B cell (primary cell): ENCODE measurements at regions not wholly inside any gene's neighbourhood (a gene's known extent, or its start where the extent isn't known, plus 50 kb on each side); places are given as distances from the start of the nearest gene placed in this dataset.

Experiments used
- ATAC-seq: fragments of 200-7000 bp; cut with Tn5 transposase; one replicate; pipeline ENCODE4 v1.10.0; 2021; ENCODE audit warnings: low read depth, mild to moderate bottlenecking, moderate number of reproducible peaks, moderate library complexity
- CTCF ChIA-PET: fragments of 350-600 bp; sonication (Branson Sonifier 250); formaldehyde crosslinking; loops from one replicate; lab custom pipeline; 2021; ENCODE audit warnings: antibody characterized with exemption, inconsistent platforms; lab: Charles Lee
- POLR2A ChIA-PET: fragments of 350-600 bp; sonication (Branson Sonifier 250); formaldehyde crosslinking; loops from one replicate; lab custom pipeline; 2021; ENCODE audit warnings: antibody characterized with exemption; lab: Charles Lee
- DNase-seq: peaks from one replicate; pipeline ENCODE4 v3.0.0; 2013
- H2AFZ ChIP-seq: 2 replicates; pipeline ENCODE4 v1.6.1; 2012; ENCODE audit warnings: mild to moderate bottlenecking, low read depth, low read length; ENCODE audit not compliant: insufficient read depth, poor library complexity, severe bottlenecking
- H3K27ac ChIP-seq, 2 donors: 1 replicate in 1 of 2; 2 replicates in 1 of 2; pipeline ENCODE4 v1.5.1; 2012 to 2013; ENCODE audit warnings: low read length in 2 of 2, mild to moderate bottlenecking in 2 of 2, moderate library complexity in 1 of 2
- H3K27me3 ChIP-seq, 4 experiments: fragments of 200-600 bp in 1 of 4; sonication (generic) in 1 of 4; replicated peaks in 1 of 4; 1 replicate in 2 of 4; 2 replicates in 2 of 4; pipeline versions ENCODE4 v1.6.1 to v1.7.0; 2013 to 2016; ENCODE audit warnings: low read length in 3 of 4, mild to moderate bottlenecking in 2 of 4, mixed read lengths in 1 of 4, moderate library complexity in 1 of 4; ENCODE audit not compliant: insufficient read depth in 4 of 4, control insufficient read depth in 3 of 4; ENCODE audit errors: control extremely low read depth in 1 of 4
- H3K36me3 ChIP-seq, 2 experiments: replicated peaks in 1 of 2; 1 replicate in 1 of 2; 2 replicates in 1 of 2; pipeline versions ENCODE4 v1.6.1 to v1.7.1; 2013; ENCODE audit warnings: low read length in 1 of 2; ENCODE audit not compliant: insufficient read depth in 2 of 2, control insufficient read depth in 1 of 2; ENCODE audit errors: control extremely low read depth in 1 of 2, extremely low read depth in 1 of 2
- H3K4me1 ChIP-seq, 2 donors: fragments of 200-600 bp in 1 of 2; sonication (generic) in 1 of 2; 1 replicate in 1 of 2; 2 replicates in 1 of 2; pipeline versions ENCODE4 v1.5.1 to v1.6.1; 2013 to 2017; ENCODE audit warnings: low read length in 2 of 2; ENCODE audit not compliant: control insufficient read depth in 2 of 2, insufficient read depth in 2 of 2
- H3K4me2 ChIP-seq: replicated peaks from 2 replicates; pipeline ENCODE3; 2012; ENCODE audit warnings: mild to moderate bottlenecking, low read depth, low read length; ENCODE audit not compliant: poor library complexity, severe bottlenecking
- H3K4me3 ChIP-seq, 5 experiments: fragments of 200-600 bp in 1 of 5; sonication (generic) in 1 of 5; 1 replicate in 3 of 5; 2 replicates in 2 of 5; pipeline versions ENCODE4 v1.5.1 to v1.7.0; 2011 to 2016; ENCODE audit warnings: low read length in 4 of 5, mild to moderate bottlenecking in 4 of 5, low read depth in 2 of 5, control low read depth in 1 of 5, moderate library complexity in 1 of 5; ENCODE audit not compliant: insufficient read depth in 1 of 5; ENCODE audit errors: control extremely low read depth in 1 of 5, extremely low read depth in 1 of 5
- H3K79me2 ChIP-seq: fragments of 200-600 bp; sonication (generic); one replicate; pipeline ENCODE4 v1.6.0; 2016; ENCODE audit warnings: low read length; ENCODE audit not compliant: control insufficient read depth, insufficient read depth
- H3K9ac ChIP-seq: fragments of 200-600 bp; sonication (generic); 2 replicates; pipeline ENCODE4 v1.6.1; 2017; ENCODE audit warnings: mild to moderate bottlenecking, low read length, moderate library complexity
- H3K9me3 ChIP-seq, 3 donors: one replicate each; pipeline versions ENCODE4 v1.6.1 to v1.7.1; 2013; ENCODE audit warnings: low read length in 2 of 3; ENCODE audit not compliant: control insufficient read depth in 2 of 3, insufficient read depth in 1 of 3; ENCODE audit errors: control extremely low read depth in 1 of 3
- H4K20me1 ChIP-seq: 2 replicates; pipeline ENCODE4 v1.6.0; 2012; ENCODE audit warnings: mild to moderate bottlenecking, low read length; ENCODE audit not compliant: insufficient read depth, control insufficient read depth, poor library complexity, severe bottlenecking
- H3K27ac Mint-ChIP-seq: one replicate; pipeline ENCODE4 v1.8.0; 2021; ENCODE audit warnings: mixed read lengths
- H3K27me3 Mint-ChIP-seq: one replicate; pipeline ENCODE4 v1.8.0; 2021; ENCODE audit warnings: mixed read lengths
- H3K4me1 Mint-ChIP-seq: one replicate; pipeline ENCODE4 v1.8.0; 2021; ENCODE audit warnings: mixed read lengths
- H3K4me3 Mint-ChIP-seq: one replicate; pipeline ENCODE4 v1.8.0; 2021; ENCODE audit warnings: mixed read lengths
- H3K9me3 Mint-ChIP-seq: one replicate; pipeline ENCODE4 v1.8.0; 2022; ENCODE audit warnings: mixed read lengths; ENCODE audit not compliant: insufficient read depth
- CTCF ChIP-seq: fragments of 200-600 bp; IDR thresholded peaks from one replicate; pipeline ENCODE4 v1.8.0; 2022; ENCODE audit warnings: antibody characterized with exemption, mild to moderate bottlenecking
- EZH2 ChIP-seq: IDR thresholded peaks from 2 replicates; pipeline ENCODE4 v1.6.1; 2012; ENCODE audit warnings: borderline replicate concordance, low read depth, mild to moderate bottlenecking, moderate library complexity, low read length; ENCODE audit not compliant: insufficient read depth, poor library complexity, severe bottlenecking
- WGBS: methylation state at CpG from one replicate; pipeline ENCODE4 v1.1.5; 2013; ENCODE audit warnings: missing lambda C conversion rate; ENCODE audit not compliant: insufficient coverage; 5-methylcytosine and 5-hydroxymethylcytosine counted together
- intact Hi-C: fragments of 100-400 bp; cut with micrococcal nuclease; formaldehyde crosslinking; loops from one replicate; pipeline ENCODE4 v1.10.0; 2022

- ATAC-seq (no peak), DNase-seq (no peak)
- Histone ChIP-seq H3K27ac (no peak overlapping the region), H3K36me3 (no peaks in the 10 kb centered on the region), H3K9me3 (peaks cover 0 to 1% (median 0%) of the 10 kb centered on the region in 3 donors), H3K4me3 (no peak overlapping the region), H3K27me3 (no peaks in the 10 kb centered on the region), H3K79me2 (no peaks in the 10 kb centered on the region), H3K4me1 (no peaks in the 10 kb centered on the region), H3K4me2 (no peak overlapping the region), H2AFZ (no peak overlapping the region), H4K20me1 (no peaks in the 10 kb centered on the region), H3K9ac (no peak overlapping the region)
- H3K4me3 Mint-ChIP-seq = no peak overlapping the region
- ChIA-PET POLR2A (no interaction called here), CTCF (no interaction called here)
- intact Hi-C loops = no loop called here
- peaks cover 3% of the 10 kb centered on the region for H3K9me3 Mint-ChIP-seq
- H3K27me3 Mint-ChIP-seq = peaks cover 5% of the 10 kb centered on the region
- TF ChIP-seq EZH2 (no peak), CTCF (no peak)
- H3K4me1 Mint-ChIP-seq = no peaks in the 10 kb centered on the region
- WGBS = 87% methylated on average over 4 of the region's 6 CpGs
- no peak overlapping the region for H3K27ac Mint-ChIP-seq
These were observed 50.3 kb upstream of the ST8SIA6 start for GRCh38 chr10:17504547-17505245.
